HCT116 (cell line): ENCODE measurements at regions not wholly inside any gene's neighbourhood (a gene's known extent, or its start where the extent isn't known, plus 50 kb on each side); places are given as distances from the start of the nearest gene placed in this dataset.
"Not testable (repeated sequence)": the region's sequence is repeated elsewhere in the genome, so short reads cannot be mapped to it uniquely, and the experiment has no call there.

Experiments
- ATAC-seq: fragments of 200-7000 bp; cut with Tn5 transposase; 2 replicates; pipeline ENCODE4 v1.9.1; 2020; ENCODE audit warnings: mild to moderate bottlenecking, moderate library complexity
- BruUV-seq: library from RNA; stranded (reverse); fragments of 400-500 nt; replicated peaks from 2 replicates; lab custom pipeline; 2021; lab: Mats Ljungman, UMichigan
- CTCF ChIA-PET: fragments of 300-600 bp; sonication (Branson Sonifier 250); formaldehyde crosslinking; loops from one replicate; lab custom pipeline; 2021; ENCODE audit warnings: antibody characterized with exemption; lab: Charles Lee
- POLR2A ChIA-PET: fragments of 300-600, 350-600 bp; sonication (Branson Sonifier 250); formaldehyde crosslinking; loops from one replicate; lab custom pipeline; 2021; ENCODE audit warnings: antibody characterized with exemption; lab: Charles Lee
- RAD21 ChIA-PET, 2 experiments: fragments of 300-600 bp; sonication (Branson Sonifier 250); formaldehyde crosslinking; loops; one replicate each; lab custom pipeline; 2023; ENCODE audit warnings: low total read pairs in 2 of 2; ENCODE audit not compliant: uncharacterized antibody in 2 of 2, unreplicated experiment in 2 of 2, low non-redundant PET in 1 of 2; lab: Charles Lee
- DNase-seq: peaks from one replicate; pipeline ENCODE4 v3.0.0-alpha.2; 2010; ENCODE audit warnings: low read depth, low spot score
- H2AFZ ChIP-seq: fragments of 200-600 bp; shearing (Covaris generic), sonication (generic); 2 replicates; pipeline ENCODE4 v1.6.1; 2017; ENCODE audit warnings: low read depth, mixed run types, mixed read lengths, antibody characterized with exemption, low read length; ENCODE audit not compliant: poor library complexity, severe bottlenecking
- H3K27ac ChIP-seq: 2 replicates; pipeline ENCODE4 v1.5.1; 2012; ENCODE audit warnings: low read depth, low read length
- H3K27me3 ChIP-seq: fragments of 200-600 bp; sonication (generic); 2 replicates; pipeline ENCODE4 v1.6.1; 2016; ENCODE audit warnings: mixed run types, low read length, mixed read lengths; ENCODE audit not compliant: insufficient read depth
- H3K36me3 ChIP-seq, 2 experiments: fragments of 200-500 bp in 1 of 2; fragments of 200-600 bp in 1 of 2; sonication (Bioruptor generic) in 1 of 2; sonication (generic) in 1 of 2; 2 replicates each; pipeline versions ENCODE4 v1.5.1 to v1.6.1; 2014 to 2016; ENCODE audit warnings: low read length in 2 of 2, inconsistent platforms in 1 of 2, mixed read lengths in 1 of 2, mixed run types in 1 of 2; ENCODE audit not compliant: insufficient read depth in 2 of 2, control insufficient read depth in 1 of 2
- H3K4me1 ChIP-seq, 2 experiments: fragments of 200-600 bp in 1 of 2; sonication (generic) in 1 of 2; 2 replicates each; pipeline versions ENCODE4 v1.5.1 to v1.6.1; 2012 to 2017; ENCODE audit warnings: low read length in 2 of 2, inconsistent platforms in 1 of 2, mild to moderate bottlenecking in 1 of 2, mixed read lengths in 1 of 2, mixed run types in 1 of 2, moderate library complexity in 1 of 2; ENCODE audit not compliant: insufficient read depth in 2 of 2, control insufficient read depth in 1 of 2
- H3K4me2 ChIP-seq: fragments of 200-600 bp; sonication (generic); 2 replicates; pipeline ENCODE4 v1.6.1; 2017; ENCODE audit warnings: mixed run types, low read length, mixed read lengths
- H3K4me3 ChIP-seq, 2 experiments: fragments of 200-600 bp in 1 of 2; sonication (generic) in 1 of 2; replicated peaks in 1 of 2; 2 replicates each; pipeline ENCODE4 v1.5.1; 2011 to 2016; ENCODE audit warnings: low read length in 2 of 2, control low read depth in 1 of 2, low read depth in 1 of 2, mild to moderate bottlenecking in 1 of 2, mixed read lengths in 1 of 2, mixed run types in 1 of 2
- H3K79me2 ChIP-seq: fragments of 200-600 bp; sonication (generic); 2 replicates; pipeline ENCODE4 v1.6.1; 2017; ENCODE audit warnings: mild to moderate bottlenecking, mixed run types, low read length, moderate library complexity, mixed read lengths; ENCODE audit not compliant: insufficient read depth
- H3K9ac ChIP-seq: fragments of 200-600 bp; sonication (generic); 2 replicates; pipeline ENCODE4 v1.6.1; 2016; ENCODE audit warnings: low read length, mixed read lengths
- H3K9me2 ChIP-seq: fragments of 200-600 bp; sonication (generic), shearing (Covaris generic); 2 replicates; pipeline ENCODE4 v1.6.1; 2017; ENCODE audit warnings: mixed run types, mild to moderate bottlenecking, moderate library complexity; ENCODE audit not compliant: insufficient read depth
- H3K9me3 ChIP-seq, 2 experiments: fragments of 200-500 bp in 1 of 2; fragments of 200-600 bp in 1 of 2; sonication (Bioruptor generic) in 1 of 2; sonication (generic) in 1 of 2; 2 replicates each; pipeline ENCODE4 v1.6.1; 2014 to 2017; ENCODE audit warnings: low read length in 2 of 2, mixed read lengths in 2 of 2, inconsistent platforms in 1 of 2, low read depth in 1 of 2, mild to moderate bottlenecking in 1 of 2, mixed run types in 1 of 2, moderate library complexity in 1 of 2; ENCODE audit not compliant: control insufficient read depth in 1 of 2, insufficient read depth in 1 of 2
- H4K20me1 ChIP-seq: fragments of 200-600 bp; sonication (generic), shearing (Covaris generic); 2 replicates; pipeline ENCODE4 v1.6.1; 2017; ENCODE audit warnings: mixed run types, mild to moderate bottlenecking, moderate library complexity; ENCODE audit not compliant: insufficient read depth
- CEBPB ChIP-seq: IDR thresholded peaks from 2 replicates; pipeline ENCODE4 v1.6.1; 2012; ENCODE audit warnings: low read depth
- EZH2 ChIP-seq: fragments of 200-600 bp; sonication (generic); IDR thresholded peaks from 2 replicates; pipeline ENCODE4 v1.6.1; 2017; ENCODE audit warnings: antibody characterized with exemption, mixed run types
- EZH2phosphoT487 ChIP-seq: fragments of 200-600 bp; IDR thresholded peaks from 2 replicates; pipeline ENCODE4 v1.6.1; 2018; ENCODE audit warnings: antibody characterized with exemption, borderline replicate concordance
- POLR2A ChIP-seq: IDR thresholded peaks from 2 replicates; pipeline ENCODE4 v1.7.0; 2011; ENCODE audit warnings: borderline replicate concordance; ENCODE audit not compliant: insufficient read depth, insufficient read length; ENCODE audit errors: extremely low read depth
- POLR2AphosphoS5 ChIP-seq: IDR thresholded peaks from 2 replicates; pipeline ENCODE4 v1.6.1; 2011; ENCODE audit warnings: mild to moderate bottlenecking, low read depth, low read length, moderate library complexity
- REST ChIP-seq: IDR thresholded peaks from 2 replicates; pipeline ENCODE4 v1.6.1; 2012; ENCODE audit warnings: low read depth
- SP1 ChIP-seq: IDR thresholded peaks from 2 replicates; pipeline ENCODE4 v1.6.1; 2012; ENCODE audit warnings: low read depth
- SRF ChIP-seq: IDR thresholded peaks from 2 replicates; pipeline ENCODE4 v1.6.1; 2012; ENCODE audit warnings: low read depth
- ZFX ChIP-seq: fragments of 450-650 bp; IDR thresholded peaks from 2 replicates; pipeline ENCODE4 v1.6.1; 2017
- intact Hi-C: fragments of 100-400 bp; cut with micrococcal nuclease; formaldehyde crosslinking; loops from 2 replicates; pipeline ENCODE4 v1.10.0; 2022
- TF ChIP-seq, protein P1 (sequence below): IDR thresholded peaks from 2 replicates; pipeline ENCODE4 v1.6.1; 2011; ENCODE audit warnings: mild to moderate bottlenecking, low read length, moderate library complexity; ENCODE audit not compliant: insufficient replicate concordance; ENCODE audit errors: extremely low read depth

GRCh38 chr5:120124961-120125360 lies 339.1 kb upstream of the PRR16 start:
- Histone ChIP-seq H3K4me1 (no peaks in the 10 kb centered on the region), H4K20me1 (no peaks in the 10 kb centered on the region), H3K36me3 (no peaks in the 10 kb centered on the region), H3K27me3 (no peaks in the 10 kb centered on the region), H3K9me3 (no peaks in the 10 kb centered on the region)
- ChIA-PET CTCF (no interaction called here), RAD21 (no interaction called here)
- DNase-seq, result no peak
- TF ChIP-seq POLR2A (no peak), EZH2 (no peak), SP1 (no peak), SRF (no peak), CEBPB (no peak), POLR2AphosphoS5 (no peak), REST (no peak), ZFX (no peak), EZH2phosphoT487 (no peak)
- TF ChIP-seq, protein P1, sequence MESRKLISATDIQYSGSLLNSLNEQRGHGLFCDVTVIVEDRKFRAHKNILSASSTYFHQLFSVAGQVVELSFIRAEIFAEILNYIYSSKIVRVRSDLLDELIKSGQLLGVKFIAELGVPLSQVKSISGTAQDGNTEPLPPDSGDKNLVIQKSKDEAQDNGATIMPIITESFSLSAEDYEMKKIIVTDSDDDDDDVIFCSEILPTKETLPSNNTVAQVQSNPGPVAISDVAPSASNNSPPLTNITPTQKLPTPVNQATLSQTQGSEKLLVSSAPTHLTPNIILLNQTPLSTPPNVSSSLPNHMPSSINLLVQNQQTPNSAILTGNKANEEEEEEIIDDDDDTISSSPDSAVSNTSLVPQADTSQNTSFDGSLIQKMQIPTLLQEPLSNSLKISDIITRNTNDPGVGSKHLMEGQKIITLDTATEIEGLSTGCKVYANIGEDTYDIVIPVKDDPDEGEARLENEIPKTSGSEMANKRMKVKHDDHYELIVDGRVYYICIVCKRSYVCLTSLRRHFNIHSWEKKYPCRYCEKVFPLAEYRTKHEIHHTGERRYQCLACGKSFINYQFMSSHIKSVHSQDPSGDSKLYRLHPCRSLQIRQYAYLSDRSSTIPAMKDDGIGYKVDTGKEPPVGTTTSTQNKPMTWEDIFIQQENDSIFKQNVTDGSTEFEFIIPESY, result no peak
- TF ChIP-seq, all 23 proteins: peak for 0
- H3K79me2 ChIP-seq, result no peaks in the 10 kb centered on the region
- no peaks in the 10 kb centered on the region; the same call in 1 of the 2 replicates for H3K9me2 ChIP-seq
- no peak for ATAC-seq
- no TSS peak for BruUV-seq
- intact Hi-C loops, result no loop called here
- H3K27ac ChIP-seq, result no peak overlapping the region
- POLR2A ChIA-PET, result no interaction called here
- no peak overlapping the region for H2AFZ ChIP-seq
- no peak overlapping the region for H3K4me2 ChIP-seq
- H3K9ac ChIP-seq, result no peak overlapping the region
- no peak overlapping the region for H3K4me3 ChIP-seq

DNA sequence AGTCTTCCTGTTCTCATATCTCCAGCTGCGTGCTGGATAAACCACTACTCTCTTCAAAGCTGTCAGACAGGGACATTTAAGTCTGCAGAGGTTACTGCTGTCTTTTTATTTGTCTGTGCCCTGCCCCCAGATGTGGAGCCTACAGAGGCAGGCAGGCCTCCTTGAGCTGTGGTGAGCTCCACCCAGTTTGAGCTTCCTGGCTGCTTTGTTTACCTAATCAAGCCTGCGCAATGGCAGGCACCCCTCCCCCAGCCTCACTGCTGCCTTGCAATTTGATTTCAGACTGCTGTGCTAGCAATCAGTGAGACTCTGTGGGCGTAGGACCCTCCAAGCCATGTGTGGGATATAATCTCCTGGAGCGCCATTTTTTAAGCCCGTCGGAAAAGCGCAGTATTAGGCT lies 331.8 kb upstream of the PRR16 start:
- H3K4me3 ChIP-seq, H3K27me3 ChIP-seq, intact Hi-C loops, RAD21 ChIA-PET, H2AFZ ChIP-seq, H3K9ac ChIP-seq, H3K79me2 ChIP-seq, H4K20me1 ChIP-seq, H3K27ac ChIP-seq, H3K36me3 ChIP-seq, H3K9me2 ChIP-seq, BruUV-seq, H3K9me3 ChIP-seq, DNase-seq, H3K4me1 ChIP-seq, CTCF ChIA-PET, POLR2A ChIA-PET, ATAC-seq, H3K4me2 ChIP-seq: not testable (repeated sequence)
